ENCODE measurements at regions not wholly inside any gene's neighbourhood (a gene's known extent, or its start where the extent isn't known, plus 50 kb on each side); places are given as distances from the start of the nearest gene placed in this dataset.
"Not testable (repeated sequence)": the region's sequence is repeated elsewhere in the genome, so short reads cannot be mapped to it uniquely, and the experiment has no call there.

GRCh38 chr2:242010252-242011166 is 141.0 kb downstream of the RTP5 start:
- not testable (repeated sequence) for DNase-seq

DNA sequence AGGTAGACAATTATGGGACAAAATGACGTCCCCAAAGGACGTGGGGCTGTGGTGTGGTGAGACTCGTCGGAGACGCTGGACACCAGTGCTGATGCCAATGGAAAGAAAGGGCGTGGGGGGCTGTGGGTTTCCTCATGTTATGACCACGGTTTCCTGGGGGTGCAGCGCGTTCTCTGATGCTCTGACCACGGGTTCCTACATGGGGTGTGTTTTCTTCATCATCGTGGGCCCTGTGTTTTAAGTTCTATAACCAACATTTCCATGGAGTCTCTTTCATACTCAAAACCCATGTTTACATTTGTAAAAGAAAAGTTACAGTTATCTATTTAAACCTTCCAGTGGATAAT is 141.6 kb downstream of the RTP5 start:
- DNase-seq = peak; percentile 53

GRCh38 chr2:242011516-242011915 is 142.0 kb downstream of the RTP5 start:
- no peak for DNase-seq

DNA sequence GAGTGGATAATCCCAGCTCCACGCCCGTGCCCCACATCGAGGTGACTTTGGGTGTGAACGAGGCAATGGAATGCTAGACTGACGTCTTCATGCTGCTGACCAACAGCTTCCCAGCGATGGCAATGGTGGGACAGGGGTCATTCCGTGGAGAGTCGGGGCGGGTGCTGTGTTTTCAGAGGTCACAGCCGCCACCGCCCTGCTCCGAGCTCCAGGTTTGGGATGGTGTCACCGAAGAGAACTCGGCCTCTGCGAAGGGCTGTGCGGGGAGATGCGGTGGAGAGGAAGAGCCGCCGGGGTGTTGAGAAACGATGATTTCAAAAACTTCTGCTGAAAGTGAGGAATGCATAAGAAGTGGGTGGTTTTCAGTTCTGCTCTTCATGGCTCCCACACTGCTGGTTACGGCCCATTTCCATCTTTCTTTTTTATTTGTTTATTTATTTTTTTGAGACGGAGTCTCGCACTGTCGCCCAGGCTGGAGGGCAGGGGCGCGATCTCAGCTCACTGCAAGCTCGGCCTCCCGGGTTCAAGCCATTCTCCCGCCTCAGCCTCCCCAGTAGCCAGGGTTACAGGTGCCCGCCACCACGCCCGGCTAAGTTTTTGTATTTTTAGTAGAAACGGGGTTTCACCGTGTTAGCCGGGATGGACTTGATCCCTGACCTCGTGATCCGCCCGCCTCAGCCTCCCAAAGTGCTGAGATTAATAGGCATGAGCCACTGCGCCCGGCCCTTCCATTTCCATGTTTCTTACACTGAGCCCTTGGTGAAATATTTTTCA is 142.6 kb downstream of the RTP5 start:
- DNase-seq = no peak

- DNase-seq = no peak
Measured at GRCh38 chr2:242012956-242013764, 143.6 kb downstream of the RTP5 start.

DNA sequence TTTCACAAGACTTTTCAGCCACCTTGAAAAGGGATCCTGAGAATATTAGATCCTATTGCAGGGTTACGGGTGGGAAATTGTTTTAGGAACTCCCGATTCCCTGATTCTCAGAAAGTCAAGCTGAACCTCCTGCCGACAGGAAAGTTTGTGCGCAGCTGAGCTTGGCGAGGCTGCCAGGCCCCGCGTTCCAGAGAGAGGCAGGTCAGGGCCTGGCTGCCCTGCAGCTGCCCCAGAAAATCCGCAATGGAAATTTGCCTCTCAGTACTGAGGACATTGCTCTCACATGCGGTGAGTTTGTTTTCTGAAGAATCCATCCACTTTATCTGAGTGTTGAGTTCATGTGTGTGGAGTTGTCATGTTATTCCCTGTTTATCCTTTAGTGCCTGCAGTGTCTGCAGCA is 144.2 kb downstream of the RTP5 start:
- no peak for DNase-seq

GRCh38 chr2:242015108-242016065 is 145.9 kb downstream of the RTP5 start:
- DNase-seq = no peak

- DNase-seq = no peak
Measured at GRCh38 chr2:242017086-242017485, 147.6 kb downstream of the RTP5 start.

GRCh38 chr2:242018416-242018815 is 148.9 kb downstream of the RTP5 start:
- DNase-seq = not testable (repeated sequence)

GRCh38 chr2:242019344-242019743 is 149.8 kb downstream of the RTP5 start:
- DNase-seq = no peak

DNA sequence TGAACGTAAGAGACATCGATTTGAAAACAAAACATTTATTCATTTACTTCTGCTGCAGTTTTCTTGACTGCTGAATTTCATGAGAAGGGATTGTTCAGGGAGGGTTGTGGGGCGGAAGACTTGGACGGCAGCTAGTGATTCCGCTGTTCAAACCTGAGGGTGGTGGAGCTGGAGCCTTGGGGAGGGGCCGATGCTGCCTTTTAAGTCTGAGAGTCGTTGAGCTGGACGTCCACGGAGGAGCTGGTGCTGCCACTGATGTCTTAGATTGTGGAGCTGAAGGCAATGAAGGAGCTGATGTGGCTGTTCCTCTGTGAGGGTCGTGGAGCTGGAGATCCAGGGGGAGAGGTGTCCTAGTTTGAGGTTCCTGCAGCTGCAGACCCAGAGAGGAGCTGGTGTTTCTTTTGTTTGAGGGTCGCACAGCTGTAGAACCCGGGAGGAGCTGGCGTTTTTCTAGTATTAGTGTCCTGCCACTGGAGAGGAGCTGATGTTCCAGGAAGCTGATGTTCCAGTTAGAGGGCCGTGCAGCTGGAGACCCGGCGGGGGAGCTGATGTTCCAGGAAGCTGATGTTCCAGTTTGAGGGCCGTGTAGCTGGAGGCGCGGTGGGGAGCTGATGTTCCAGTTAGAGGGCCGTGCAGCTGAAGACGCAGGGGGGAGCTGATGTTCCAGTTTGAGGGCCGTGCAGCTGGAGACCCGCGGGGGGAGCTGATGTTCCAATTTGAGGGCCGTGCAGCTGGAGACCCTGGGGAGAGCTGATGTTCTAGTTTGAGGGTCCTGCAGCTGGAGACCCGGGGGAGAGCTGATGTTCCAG is 150.9 kb downstream of the RTP5 start:
- no peak for DNase-seq

- DNase-seq = no peak
Measured at GRCh38 chr2:242022550-242023290, 153.2 kb downstream of the RTP5 start.

- DNase-seq = no peak
Measured at GRCh38 chr2:242024751-242025355, 155.3 kb downstream of the RTP5 start.

- no peak for DNase-seq
Measured at GRCh38 chr2:242027676-242028450, 158.3 kb downstream of the RTP5 start.

DNA sequence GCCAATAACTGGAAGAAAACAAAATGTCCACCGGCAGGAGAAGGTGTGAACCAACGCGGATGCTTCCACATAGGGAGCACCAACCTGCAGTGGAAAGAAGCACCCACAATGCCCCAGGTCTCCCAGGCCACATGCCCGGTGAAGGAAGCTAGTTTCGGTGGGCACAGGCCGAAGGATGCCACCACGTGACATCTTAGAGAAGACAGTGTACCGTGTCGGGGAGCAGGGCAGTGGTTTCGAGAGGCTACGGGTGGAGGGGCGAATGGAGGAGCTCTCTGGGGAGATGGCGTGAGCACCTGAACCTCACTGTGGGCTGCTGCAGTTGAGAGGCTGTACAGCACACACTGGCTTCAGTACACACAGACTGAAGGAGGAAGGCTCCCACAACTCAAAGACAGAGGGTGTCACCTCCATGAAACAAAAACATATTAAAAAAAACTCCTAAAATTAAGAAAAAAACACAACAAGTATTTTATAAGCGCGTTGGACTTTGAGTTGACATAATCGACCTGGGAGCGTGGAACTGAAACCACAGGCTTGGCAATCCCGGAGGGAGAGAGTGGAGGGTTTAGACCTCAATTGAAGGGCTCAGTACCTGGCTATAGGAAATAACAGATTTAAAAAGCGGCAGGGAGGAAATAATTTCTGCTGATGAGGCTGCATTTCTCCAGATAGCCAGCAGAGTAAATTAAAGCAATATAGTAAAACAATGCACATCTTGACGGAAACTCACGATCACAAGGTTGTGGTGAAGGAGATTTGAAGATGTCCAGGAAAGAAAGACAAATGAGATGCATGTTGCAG is 160.1 kb downstream of the RTP5 start:
- DNase-seq = peak; percentile 13

DNA sequence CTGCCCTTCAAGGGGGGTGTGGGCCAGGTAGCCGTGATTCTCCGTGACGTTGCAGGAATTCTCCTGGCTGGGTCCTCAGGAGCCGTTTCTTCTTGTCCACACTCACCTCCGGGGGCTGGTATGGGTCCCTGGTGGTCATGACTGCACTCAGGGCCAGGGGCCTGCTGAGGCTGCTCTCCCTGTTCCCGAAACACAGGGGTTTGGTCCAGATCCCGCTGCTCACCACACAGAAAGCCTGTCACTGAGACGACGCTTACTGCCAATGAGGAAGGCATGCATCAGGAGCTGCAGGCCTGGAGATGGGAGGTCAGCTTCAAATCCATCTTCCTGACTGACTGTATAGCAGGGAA is 160.7 kb downstream of the RTP5 start:
- peak; percentile 16 for DNase-seq

DNA sequence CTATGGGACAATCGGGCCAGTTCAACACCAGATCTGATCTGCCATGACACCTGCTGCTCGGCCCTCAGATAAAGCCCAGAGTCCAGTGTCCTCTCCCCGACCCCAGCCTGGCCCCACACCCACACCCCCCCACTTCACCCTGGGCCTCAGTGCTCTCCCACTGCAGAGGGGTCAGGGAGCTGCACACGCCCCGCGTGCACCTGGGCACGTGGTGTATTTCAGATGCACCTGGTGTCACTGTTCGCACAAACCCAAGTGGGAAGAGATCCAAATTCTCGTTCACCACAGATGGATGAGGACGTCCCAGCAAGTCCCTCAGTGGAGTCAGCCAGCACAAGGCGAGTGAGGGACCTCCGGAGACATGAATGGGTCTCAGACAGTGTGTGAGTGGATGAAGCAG is 161.3 kb downstream of the RTP5 start:
- DNase-seq = no peak

GRCh38 chr2:242031481-242032019 is 162.0 kb downstream of the RTP5 start:
- peak; percentile 50 for DNase-seq
